Gastrocnemius medialis (tissue), 4 donors: ENCODE measurements at regions not wholly inside any gene's neighbourhood (a gene's known extent, or its start where the extent isn't known, plus 50 kb on each side); places are given as distances from the start of the nearest gene placed in this dataset.
"Not testable (repeated sequence)": the region's sequence is repeated elsewhere in the genome, so short reads cannot be mapped to it uniquely, and the experiment has no call there.

ENCODE experiments used
- ATAC-seq, 2 donors: fragments of 150-250 bp; one replicate each; pipeline ENCODE4 v1.9.1; 2016
- DNase-seq, 2 donors: peaks; one replicate each; pipeline ENCODE4 v3.0.0-alpha.2; 2019
- H3K27ac ChIP-seq, 4 donors: fragments of 200-600 bp; sonication (generic); 1 replicate in 1 of 4; 2 replicates in 3 of 4; pipeline ENCODE4 v1.5.1; 2016 to 2018; ENCODE audit warnings: mild to moderate bottlenecking in 2 of 4, moderate library complexity in 1 of 4
- H3K27me3 ChIP-seq, 3 donors: fragments of 200-600 bp; sonication (generic) in 2 of 3; 1 replicate in 1 of 3; 2 replicates in 2 of 3; pipeline versions ENCODE4 v1.5.1 to v1.6.0; 2016 to 2019; ENCODE audit warnings: mild to moderate bottlenecking in 1 of 3, moderate library complexity in 1 of 3
- H3K36me3 ChIP-seq, 2 donors: fragments of 200-600 bp; sonication (generic) in 1 of 2; one replicate each; pipeline ENCODE4 v1.5.1; 2017 to 2018
- H3K4me1 ChIP-seq, 2 donors: fragments of 200-600 bp; sonication (generic) in 1 of 2; one replicate each; pipeline ENCODE4 v1.5.1; 2016 to 2017; ENCODE audit warnings: mild to moderate bottlenecking in 2 of 2
- H3K4me3 ChIP-seq, 4 donors: fragments of 200-600 bp; sonication (generic) in 3 of 4; 1 replicate in 1 of 4; 2 replicates in 3 of 4; pipeline ENCODE4 v1.5.1; 2016 to 2019; ENCODE audit warnings: mild to moderate bottlenecking in 2 of 4
- H3K9me3 ChIP-seq, 3 donors: fragments of 200-600 bp; sonication (generic) in 2 of 3; 1 replicate in 1 of 3; 2 replicates in 2 of 3; pipeline ENCODE4 v1.5.1; 2016 to 2019
- CTCF ChIP-seq, 5 experiments: fragments of 450-650 bp in 3 of 5; fragments of 200-600 bp in 2 of 5; sonication (generic) in 2 of 5; IDR thresholded peaks in 4 of 5; conservative IDR thresholded peaks in 1 of 5; 1 replicate in 4 of 5; 2 replicates in 1 of 5; pipeline ENCODE4 v1.5.1; 2016 to 2019; ENCODE audit warnings: antibody characterized with exemption in 5 of 5, mild to moderate bottlenecking in 3 of 5, moderate library complexity in 3 of 5
- POLR2A ChIP-seq, 2 donors: fragments of 450-650 bp; IDR thresholded peaks; one replicate each; pipeline ENCODE4 v1.6.1; 2017; ENCODE audit warnings: antibody characterized with exemption in 2 of 2, mild to moderate bottlenecking in 2 of 2, moderate library complexity in 2 of 2
- in situ Hi-C, 4 donors: fragments of 200-750 bp; cut with MboI; loops; one replicate each; pipeline versions ENCODE4 v1.15.0 to v1.8.0; 2017; ENCODE audit warnings: low sequenced_read_pairs in 4 of 4
- intact Hi-C: fragments of 100-400 bp; cut with DNase I; formaldehyde crosslinking; loops from one replicate; pipeline ENCODE4 v1.15.1; 2023; ENCODE audit warnings: low total_unique reads

GRCh38 chr9:7560669-7561305, 238.8 kb downstream of the DMAC1 start:
- no peak for TF ChIP-seq POLR2A (IDR thresholded peaks at IDR 0.05)
- no peak for TF ChIP-seq CTCF (IDR thresholded peaks at IDR 0.05 in 4 of 5, conservative IDR thresholded peaks at IDR 0.05 in 1 of 5)
- ATAC-seq (no peak), DNase-seq (no peak)
- Histone ChIP-seq H3K4me3 (no peak overlapping the region), H3K4me1 (no peaks in the 10 kb centered on the region), H3K36me3 (no peaks in the 10 kb centered on the region), H3K27me3 (no peaks in the 10 kb centered on the region), H3K9me3 (no peaks in the 10 kb centered on the region), H3K27ac (no peak overlapping the region)
- in situ Hi-C loops (loop anchor here in 1 of 4 donors (25.0 kb wide), 1 partner anchor 1327 kb away; no protein-coding TSS in a partner anchor), intact Hi-C loops (no loop called here)

- in situ Hi-C loops, result loop anchor here in 1 of 4 donors (25.0 kb wide), 1 partner anchor 1333 kb away; no protein-coding TSS in a partner anchor
- no peak for TF ChIP-seq CTCF (IDR thresholded peaks at IDR 0.05 in 4 of 5, conservative IDR thresholded peaks at IDR 0.05 in 1 of 5)
- no peak for TF ChIP-seq POLR2A (IDR thresholded peaks at IDR 0.05)
- DNase-seq (no peak), ATAC-seq (no peak)
- no peaks in the 10 kb centered on the region for H3K36me3 ChIP-seq
- H3K27me3 ChIP-seq, result no peaks in the 10 kb centered on the region
- H3K27ac ChIP-seq, result no peak overlapping the region
- no peaks in the 10 kb centered on the region for H3K4me1 ChIP-seq
- H3K9me3 ChIP-seq, result no peaks in the 10 kb centered on the region
- H3K4me3 ChIP-seq, result no peak overlapping the region
- intact Hi-C loops, result no loop called here
Observed at GRCh38 chr9:7554699-7555098, 244.9 kb downstream of the DMAC1 start.

DNA sequence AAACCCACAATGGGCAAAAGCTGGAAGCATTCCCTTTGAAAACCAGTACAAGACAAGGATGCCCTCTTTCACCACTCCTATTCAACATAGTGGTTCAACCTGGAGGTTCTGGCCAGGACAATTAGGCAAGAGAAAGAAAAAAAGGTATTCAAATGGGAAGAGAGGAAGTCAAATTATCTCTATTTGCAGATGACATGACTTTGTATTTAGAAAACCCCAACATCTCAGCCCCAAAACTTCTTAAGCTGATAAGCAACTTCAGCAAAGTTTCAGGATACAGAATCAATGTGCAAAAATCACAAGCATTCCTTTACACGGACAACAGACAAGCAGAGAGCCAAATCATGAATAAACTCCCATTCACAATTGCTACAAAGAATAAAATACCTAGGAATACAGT, 246.9 kb downstream of the DMAC1 start:
- DNase-seq, H3K9me3 ChIP-seq, H3K27ac ChIP-seq, H3K4me1 ChIP-seq, ATAC-seq, intact Hi-C loops, H3K4me3 ChIP-seq, H3K36me3 ChIP-seq, H3K27me3 ChIP-seq: not testable (repeated sequence)
- in situ Hi-C loops, result loop anchor here in 1 of 4 donors (25.0 kb wide), 1 partner anchor 1335 kb away; no protein-coding TSS in a partner anchor

DNA sequence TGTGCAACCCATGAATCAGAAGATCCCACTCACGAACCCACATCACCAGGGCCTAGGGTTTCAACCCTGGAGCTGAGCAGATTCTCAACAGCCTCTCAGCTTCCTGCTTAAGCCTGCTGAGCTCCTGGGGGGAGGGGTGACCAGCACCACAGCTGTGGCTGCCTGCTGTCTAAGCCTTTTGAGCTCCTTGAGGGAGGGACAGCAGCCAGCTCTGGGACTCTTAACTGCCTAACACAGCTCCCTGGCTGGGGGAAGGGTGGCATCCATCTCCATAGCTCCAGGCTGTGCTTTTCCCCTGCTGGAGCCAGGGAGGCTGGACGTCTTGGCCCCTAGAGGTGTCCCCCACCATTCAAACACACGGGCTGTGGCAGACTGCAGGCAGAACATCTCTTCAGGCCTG, 250.3 kb downstream of the DMAC1 start:
- no peak overlapping the region for H3K4me3 ChIP-seq
- H3K36me3 ChIP-seq, result no peaks in the 10 kb centered on the region
- no peak for TF ChIP-seq CTCF (IDR thresholded peaks at IDR 0.05 in 4 of 5, conservative IDR thresholded peaks at IDR 0.05 in 1 of 5)
- TF ChIP-seq POLR2A (IDR thresholded peaks at IDR 0.05), result no peak
- ATAC-seq, result no peak
- in situ Hi-C loops (loop anchor here in 2 of 4 donors (25.0 kb wide), 2 partner anchors 487 to 512 kb away; no protein-coding TSS in a partner anchor), intact Hi-C loops (no loop called here)
- no peak overlapping the region for H3K27ac ChIP-seq
- no peak for DNase-seq
- no peaks in the 10 kb centered on the region for H3K9me3 ChIP-seq
- H3K27me3 ChIP-seq, result no peaks in the 10 kb centered on the region
- no peaks in the 10 kb centered on the region for H3K4me1 ChIP-seq

GRCh38 chr9:7546261-7546660, 253.3 kb downstream of the DMAC1 start:
- in situ Hi-C loops, result loop anchor here in 2 of 4 donors (25.0 kb wide), 2 partner anchors 484 to 509 kb away; no protein-coding TSS in a partner anchor
- Histone ChIP-seq H3K36me3 (no peaks in the 10 kb centered on the region), H3K4me3 (no peak overlapping the region), H3K9me3 (no peaks in the 10 kb centered on the region), H3K27me3 (no peaks in the 10 kb centered on the region), H3K4me1 (no peaks in the 10 kb centered on the region), H3K27ac (no peak overlapping the region)
- DNase-seq (no peak), ATAC-seq (no peak)
- intact Hi-C loops, result no loop called here
- TF ChIP-seq CTCF (IDR thresholded peaks at IDR 0.05 in 4 of 5, conservative IDR thresholded peaks at IDR 0.05 in 1 of 5), result no peak
- no peak for TF ChIP-seq POLR2A (IDR thresholded peaks at IDR 0.05)
